ENCODE measurements at regions not wholly inside any gene's neighbourhood (a gene's known extent, or its start where the extent isn't known, plus 50 kb on each side); places are given as distances from the start of the nearest gene placed in this dataset.

- H3K4me3 ChIP-seq (ENCODE audit: low read depth, low read length): no peak overlapping the region
- TF ChIP-seq, protein P1, sequence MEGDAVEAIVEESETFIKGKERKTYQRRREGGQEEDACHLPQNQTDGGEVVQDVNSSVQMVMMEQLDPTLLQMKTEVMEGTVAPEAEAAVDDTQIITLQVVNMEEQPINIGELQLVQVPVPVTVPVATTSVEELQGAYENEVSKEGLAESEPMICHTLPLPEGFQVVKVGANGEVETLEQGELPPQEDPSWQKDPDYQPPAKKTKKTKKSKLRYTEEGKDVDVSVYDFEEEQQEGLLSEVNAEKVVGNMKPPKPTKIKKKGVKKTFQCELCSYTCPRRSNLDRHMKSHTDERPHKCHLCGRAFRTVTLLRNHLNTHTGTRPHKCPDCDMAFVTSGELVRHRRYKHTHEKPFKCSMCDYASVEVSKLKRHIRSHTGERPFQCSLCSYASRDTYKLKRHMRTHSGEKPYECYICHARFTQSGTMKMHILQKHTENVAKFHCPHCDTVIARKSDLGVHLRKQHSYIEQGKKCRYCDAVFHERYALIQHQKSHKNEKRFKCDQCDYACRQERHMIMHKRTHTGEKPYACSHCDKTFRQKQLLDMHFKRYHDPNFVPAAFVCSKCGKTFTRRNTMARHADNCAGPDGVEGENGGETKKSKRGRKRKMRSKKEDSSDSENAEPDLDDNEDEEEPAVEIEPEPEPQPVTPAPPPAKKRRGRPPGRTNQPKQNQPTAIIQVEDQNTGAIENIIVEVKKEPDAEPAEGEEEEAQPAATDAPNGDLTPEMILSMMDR (IDR thresholded peaks at IDR 0.05; ENCODE audit: borderline replicate concordance, insufficient read depth, low read depth, low read length): no peak
Measured at GRCh38 chr5:171673328-171673727, 112.3 kb upstream of the SMIM23 start.

GRCh38 chr5:171673840-171674239, 111.8 kb upstream of the SMIM23 start:
- TF ChIP-seq, protein P1 (IDR thresholded peaks at IDR 0.05; ENCODE audit: borderline replicate concordance, insufficient read depth, low read depth, low read length): no peak

DNA sequence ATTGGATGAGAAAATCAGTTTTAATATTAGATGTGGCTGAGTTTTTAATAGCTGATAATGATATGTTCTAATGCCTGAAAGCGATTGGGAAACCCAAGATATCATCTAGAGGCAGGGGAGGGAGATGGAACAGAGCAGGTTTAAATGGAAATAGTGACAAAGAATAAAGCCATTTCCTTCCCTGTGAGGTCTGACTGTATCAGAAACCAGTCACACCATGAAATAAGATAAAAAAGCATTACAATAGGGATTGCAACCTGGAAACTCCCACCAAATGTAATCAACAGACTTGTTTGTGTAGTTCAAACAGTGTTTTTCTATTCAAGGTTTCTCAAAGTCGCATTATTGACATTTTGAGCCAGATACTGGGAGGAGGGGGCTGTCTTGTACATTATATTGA, 110.1 kb upstream of the SMIM23 start:
- TF ChIP-seq, protein P1 (IDR thresholded peaks at IDR 0.05; ENCODE audit: borderline replicate concordance, insufficient read depth, low read depth, low read length): no peak

More at GRCh38 chr5:171673840-171674239, 111.8 kb upstream of the SMIM23 start:
- no peak overlapping the region for H3K4me3 ChIP-seq (ENCODE audit: low read depth, low read length)

GRCh38 chr5:171676286-171676944, 109.2 kb upstream of the SMIM23 start:
- TF ChIP-seq, protein P1 (IDR thresholded peaks at IDR 0.05; ENCODE audit: borderline replicate concordance, insufficient read depth, low read depth, low read length): no peak
- H3K4me3 ChIP-seq (ENCODE audit: low read depth, low read length): no peak overlapping the region

More for the DNA sequence above, 110.1 kb upstream of the SMIM23 start:
- no peak overlapping the region for H3K4me3 ChIP-seq (ENCODE audit: low read depth, low read length)

GRCh38 chr5:171678646-171679045, 107.0 kb upstream of the SMIM23 start:
- no peak overlapping the region for H3K4me3 ChIP-seq (ENCODE audit: low read depth, low read length)
- TF ChIP-seq, protein P1 (IDR thresholded peaks at IDR 0.05; ENCODE audit: borderline replicate concordance, insufficient read depth, low read depth, low read length): no peak

DNA sequence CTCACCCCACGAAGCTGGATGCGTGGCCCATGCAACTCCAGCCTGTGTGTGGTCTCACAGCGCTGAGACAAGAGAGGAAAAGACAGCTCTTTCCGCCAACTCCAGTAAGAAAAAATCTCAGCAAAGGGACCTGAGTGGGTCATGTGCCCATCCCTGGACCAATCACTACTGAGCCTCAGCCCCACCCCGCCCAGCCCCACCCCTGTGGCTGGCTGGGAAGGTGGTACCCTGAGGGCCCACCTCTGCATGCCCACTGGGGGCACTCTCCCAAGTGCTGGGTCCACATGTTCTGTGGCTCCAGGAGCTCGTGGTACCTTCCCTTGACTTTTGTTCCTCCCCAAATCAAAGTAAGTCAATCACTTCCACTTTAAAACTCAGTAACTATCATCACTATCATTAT, 105.1 kb upstream of the SMIM23 start:
- TF ChIP-seq, protein P1 (IDR thresholded peaks at IDR 0.05; ENCODE audit: borderline replicate concordance, insufficient read depth, low read depth, low read length): no peak
- H3K4me3 ChIP-seq (ENCODE audit: low read depth, low read length): no peak overlapping the region

DNA sequence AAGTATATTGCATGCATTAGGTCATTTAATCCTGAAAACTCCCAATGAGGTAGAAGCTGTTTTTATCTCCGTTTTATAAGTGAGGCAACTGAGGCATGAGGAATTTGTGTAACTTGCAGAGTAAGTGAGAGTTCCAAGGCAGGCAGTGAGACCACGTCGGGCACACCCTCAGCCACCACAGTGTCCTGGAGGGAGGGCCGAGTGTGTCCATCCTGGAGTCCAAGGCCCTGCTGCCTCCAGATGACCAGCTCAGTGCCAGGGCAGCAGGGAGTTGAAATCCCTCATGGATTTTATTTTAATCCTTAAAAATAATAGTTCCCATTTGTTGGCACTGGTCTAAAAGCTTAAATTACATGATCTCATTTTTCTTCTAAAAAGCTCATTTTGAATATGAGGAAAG, 104.6 kb upstream of the SMIM23 start:
- H3K4me3 ChIP-seq (ENCODE audit: low read depth, low read length): no peak overlapping the region
- TF ChIP-seq, protein P1 (IDR thresholded peaks at IDR 0.05; ENCODE audit: borderline replicate concordance, insufficient read depth, low read depth, low read length): no peak

Data from GM12875 (cell line).